ENCODE measurements at regions not wholly inside any gene's neighbourhood (a gene's known extent, or its start where the extent isn't known, plus 50 kb on each side); places are given as distances from the start of the nearest gene placed in this dataset.

DNA sequence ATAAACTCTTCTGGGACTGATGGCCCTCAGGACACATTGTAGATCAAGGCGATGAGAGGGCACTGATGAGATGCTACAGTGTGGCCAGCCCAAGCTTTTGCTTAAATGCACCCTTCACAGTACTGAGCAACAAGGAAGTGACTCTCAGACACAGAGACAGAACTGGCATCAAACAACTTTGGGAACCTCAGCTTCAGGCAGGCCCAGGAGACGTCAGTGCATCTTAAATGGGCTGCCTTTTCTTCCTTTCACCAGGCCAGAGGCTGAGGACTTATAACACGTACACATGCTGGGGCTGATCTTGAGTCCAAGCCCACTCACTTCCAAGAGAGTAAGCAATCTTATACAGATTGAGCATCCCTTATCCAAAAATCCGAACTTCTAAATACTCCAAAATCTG lies 386.1 kb upstream of the C16orf82 start:
- DNase-seq (ENCODE audit: low read depth in 2 of 2) = no peak
- no peak overlapping the region for H3K27ac ChIP-seq (ENCODE audit: insufficient read depth, low read length)
- no peaks in the 10 kb centered on the region for H3K79me2 ChIP-seq (ENCODE audit: control insufficient read depth, insufficient read depth, low read length)
- TF ChIP-seq, protein P1, sequence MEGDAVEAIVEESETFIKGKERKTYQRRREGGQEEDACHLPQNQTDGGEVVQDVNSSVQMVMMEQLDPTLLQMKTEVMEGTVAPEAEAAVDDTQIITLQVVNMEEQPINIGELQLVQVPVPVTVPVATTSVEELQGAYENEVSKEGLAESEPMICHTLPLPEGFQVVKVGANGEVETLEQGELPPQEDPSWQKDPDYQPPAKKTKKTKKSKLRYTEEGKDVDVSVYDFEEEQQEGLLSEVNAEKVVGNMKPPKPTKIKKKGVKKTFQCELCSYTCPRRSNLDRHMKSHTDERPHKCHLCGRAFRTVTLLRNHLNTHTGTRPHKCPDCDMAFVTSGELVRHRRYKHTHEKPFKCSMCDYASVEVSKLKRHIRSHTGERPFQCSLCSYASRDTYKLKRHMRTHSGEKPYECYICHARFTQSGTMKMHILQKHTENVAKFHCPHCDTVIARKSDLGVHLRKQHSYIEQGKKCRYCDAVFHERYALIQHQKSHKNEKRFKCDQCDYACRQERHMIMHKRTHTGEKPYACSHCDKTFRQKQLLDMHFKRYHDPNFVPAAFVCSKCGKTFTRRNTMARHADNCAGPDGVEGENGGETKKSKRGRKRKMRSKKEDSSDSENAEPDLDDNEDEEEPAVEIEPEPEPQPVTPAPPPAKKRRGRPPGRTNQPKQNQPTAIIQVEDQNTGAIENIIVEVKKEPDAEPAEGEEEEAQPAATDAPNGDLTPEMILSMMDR (conservative IDR thresholded peaks at IDR 0.05 in 1 of 2, IDR thresholded peaks at IDR 0.05 in 1 of 2; ENCODE audit: low read depth in 1 of 2, low read length in 2 of 2) = no peak
- TF ChIP-seq EZH2 (IDR thresholded peaks at IDR 0.05; ENCODE audit: low read length, missing control alignments) = no peak
- no peaks in the 10 kb centered on the region for H4K20me1 ChIP-seq (ENCODE audit: control insufficient read depth, extremely low read depth, insufficient read depth, low read length)
- no peaks in the 10 kb centered on the region for H3K27me3 ChIP-seq (ENCODE audit: control insufficient read depth, insufficient read depth, low read length)
- no peaks in the 10 kb centered on the region for H3K9me3 ChIP-seq (ENCODE audit: control insufficient read depth, insufficient read depth, low read depth, low read length)
- H3K4me2 ChIP-seq (ENCODE audit: extremely low read depth, insufficient read depth, low read length) = no peak overlapping the region
- no peaks in the 10 kb centered on the region for H3K36me3 ChIP-seq (ENCODE audit: control insufficient read depth, insufficient read depth, low read length)
- H3K4me1 ChIP-seq (ENCODE audit: control insufficient read depth, extremely low read depth, insufficient read depth, low read length) = no peaks in the 10 kb centered on the region
- H3K4me3 ChIP-seq (replicated peaks in 1 of 4; ENCODE audit: control extremely low read depth in 1 of 4, insufficient read depth in 1 of 4, low read depth in 3 of 4, low read length in 4 of 4) = no peak overlapping the region
- no peak overlapping the region for H3K9ac ChIP-seq (ENCODE audit: insufficient read depth, low read length)
- H2AFZ ChIP-seq (ENCODE audit: low read length) = no peak overlapping the region

DNA sequence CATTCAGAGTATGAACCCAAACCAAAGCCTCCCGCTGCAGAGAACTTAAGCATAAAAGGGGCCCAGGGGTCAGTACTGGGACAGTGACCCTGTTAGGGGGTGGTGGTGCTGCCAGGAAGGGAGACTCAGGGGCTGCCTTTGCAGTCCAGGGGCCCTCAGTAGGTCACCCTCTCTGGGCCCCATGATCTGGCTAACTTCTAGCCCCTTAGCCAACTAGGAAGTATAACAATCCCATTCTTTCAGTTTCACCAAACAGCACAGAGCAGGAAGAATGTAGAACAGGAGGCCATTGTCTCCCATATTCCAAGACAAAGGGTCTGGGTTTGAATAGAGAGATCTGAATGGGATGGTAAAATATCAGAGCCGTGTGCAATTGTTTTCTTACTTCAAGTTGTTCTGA lies 378.6 kb upstream of the C16orf82 start:
- Histone ChIP-seq H3K27ac (ENCODE audit: insufficient read depth, low read length) (no peak overlapping the region), H3K4me1 (ENCODE audit: control insufficient read depth, extremely low read depth, insufficient read depth, low read length) (no peaks in the 10 kb centered on the region)
- TF ChIP-seq, protein P1 (conservative IDR thresholded peaks at IDR 0.05 in 1 of 2, IDR thresholded peaks at IDR 0.05 in 1 of 2; ENCODE audit: low read depth in 1 of 2, low read length in 2 of 2) = no peak

DNA sequence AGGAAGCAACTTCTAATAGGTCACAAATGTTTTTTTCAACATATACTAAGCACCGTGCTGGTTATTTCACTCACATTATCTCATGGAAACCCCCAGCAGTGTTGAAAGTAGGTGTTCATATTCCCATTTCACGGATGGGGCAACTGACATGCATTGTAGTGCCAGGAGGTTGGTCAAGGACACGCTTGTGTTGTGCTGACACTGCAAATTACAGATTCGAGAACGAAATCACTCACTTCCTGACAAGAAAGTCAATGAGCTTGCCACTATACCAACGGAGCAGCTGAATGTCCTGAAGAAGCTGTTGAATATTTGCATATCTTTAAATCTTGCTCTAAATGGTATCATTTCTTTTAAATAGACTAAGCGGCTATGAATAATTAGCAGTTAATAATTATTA lies 378.0 kb upstream of the C16orf82 start:
- no peaks in the 10 kb centered on the region for H3K79me2 ChIP-seq (ENCODE audit: control insufficient read depth, insufficient read depth, low read length)
- no peak overlapping the region for H3K27ac ChIP-seq (ENCODE audit: insufficient read depth, low read length)
- H3K4me3 ChIP-seq (replicated peaks in 1 of 4; ENCODE audit: control extremely low read depth in 1 of 4, insufficient read depth in 1 of 4, low read depth in 3 of 4, low read length in 4 of 4) = no peak overlapping the region
- no peaks in the 10 kb centered on the region for H3K36me3 ChIP-seq (ENCODE audit: control insufficient read depth, insufficient read depth, low read length)
- H4K20me1 ChIP-seq (ENCODE audit: control insufficient read depth, extremely low read depth, insufficient read depth, low read length) = no peaks in the 10 kb centered on the region
- no peak overlapping the region for H3K4me2 ChIP-seq (ENCODE audit: extremely low read depth, insufficient read depth, low read length)
- DNase-seq (ENCODE audit: low read depth in 2 of 2) = no peak
- no peaks in the 10 kb centered on the region for H3K27me3 ChIP-seq (ENCODE audit: control insufficient read depth, insufficient read depth, low read length)
- H3K9me3 ChIP-seq (ENCODE audit: control insufficient read depth, insufficient read depth, low read depth, low read length) = no peaks in the 10 kb centered on the region
- H3K4me1 ChIP-seq (ENCODE audit: control insufficient read depth, extremely low read depth, insufficient read depth, low read length) = no peaks in the 10 kb centered on the region
- no peak overlapping the region for H3K9ac ChIP-seq (ENCODE audit: insufficient read depth, low read length)
- TF ChIP-seq, protein P1 (conservative IDR thresholded peaks at IDR 0.05 in 1 of 2, IDR thresholded peaks at IDR 0.05 in 1 of 2; ENCODE audit: low read depth in 1 of 2, low read length in 2 of 2) = no peak
- no peak for TF ChIP-seq EZH2 (IDR thresholded peaks at IDR 0.05; ENCODE audit: low read length, missing control alignments)
- H2AFZ ChIP-seq (ENCODE audit: low read length) = no peak overlapping the region

More for the DNA sequence above, 378.6 kb upstream of the C16orf82 start:
- no peak overlapping the region for H3K4me3 ChIP-seq (replicated peaks in 1 of 4; ENCODE audit: control extremely low read depth in 1 of 4, insufficient read depth in 1 of 4, low read depth in 3 of 4, low read length in 4 of 4)
- no peak overlapping the region for H2AFZ ChIP-seq (ENCODE audit: low read length)
- no peaks in the 10 kb centered on the region for H4K20me1 ChIP-seq (ENCODE audit: control insufficient read depth, extremely low read depth, insufficient read depth, low read length)
- no peak overlapping the region for H3K4me2 ChIP-seq (ENCODE audit: extremely low read depth, insufficient read depth, low read length)
- H3K36me3 ChIP-seq (ENCODE audit: control insufficient read depth, insufficient read depth, low read length) = no peaks in the 10 kb centered on the region
- no peaks in the 10 kb centered on the region for H3K79me2 ChIP-seq (ENCODE audit: control insufficient read depth, insufficient read depth, low read length)
- no peaks in the 10 kb centered on the region for H3K27me3 ChIP-seq (ENCODE audit: control insufficient read depth, insufficient read depth, low read length)
- H3K9me3 ChIP-seq (ENCODE audit: control insufficient read depth, insufficient read depth, low read depth, low read length) = no peaks in the 10 kb centered on the region
- DNase-seq (ENCODE audit: low read depth in 2 of 2) = no peak
- no peak overlapping the region for H3K9ac ChIP-seq (ENCODE audit: insufficient read depth, low read length)

Data from fibroblast of lung (primary cell).